H9 (cell line): ENCODE measurements at regions not wholly inside any gene's neighbourhood (a gene's known extent, or its start where the extent isn't known, plus 50 kb on each side); places are given as distances from the start of the nearest gene placed in this dataset.

Experiments used
- DNase-seq: peaks from one replicate; pipeline ENCODE4 v3.0.0-alpha.2; 2017
- H2AFZ ChIP-seq: one replicate; pipeline ENCODE4 v1.6.1; 2013; ENCODE audit warnings: mild to moderate bottlenecking, low read length, control low read depth, moderate library complexity
- H2AK5ac ChIP-seq: 2 replicates; pipeline ENCODE4 v1.6.1; 2013; ENCODE audit warnings: low read length, control low read depth, mixed read lengths; ENCODE audit not compliant: insufficient read length
- H2BK120ac ChIP-seq: one replicate; pipeline ENCODE4 v1.6.1; 2013; ENCODE audit warnings: low read depth, mild to moderate bottlenecking, low read length, control low read depth, inconsistent platforms; ENCODE audit not compliant: poor library complexity, severe bottlenecking
- H2BK12ac ChIP-seq: 2 replicates; pipeline ENCODE4 v1.6.1; 2013; ENCODE audit warnings: low read length, control low read depth, mixed read lengths, low read depth; ENCODE audit not compliant: insufficient read length
- H2BK15ac ChIP-seq: 2 replicates; pipeline ENCODE4 v1.6.1; 2013; ENCODE audit warnings: low read depth, low read length, control low read depth
- H2BK20ac ChIP-seq: one replicate; pipeline ENCODE4 v1.6.1; 2013; ENCODE audit warnings: low read depth, mild to moderate bottlenecking, low read length, control low read depth, inconsistent platforms; ENCODE audit not compliant: poor library complexity, severe bottlenecking
- H2BK5ac ChIP-seq: 2 replicates; pipeline ENCODE4 v1.6.1; 2013; ENCODE audit warnings: low read length, control low read depth, mixed read lengths; ENCODE audit not compliant: insufficient read length
- H3K14ac ChIP-seq: 2 replicates; pipeline ENCODE4 v1.6.1; 2013; ENCODE audit warnings: low read length, control low read depth; ENCODE audit not compliant: insufficient read depth
- H3K18ac ChIP-seq: 2 replicates; pipeline ENCODE4 v1.6.1; 2013; ENCODE audit warnings: low read depth, mild to moderate bottlenecking, mixed read lengths, low read length, control low read depth; ENCODE audit not compliant: insufficient read length
- H3K23ac ChIP-seq: 2 replicates; pipeline ENCODE4 v1.6.1; 2013; ENCODE audit warnings: low read length, control low read depth, mixed read lengths, low read depth; ENCODE audit not compliant: insufficient read length
- H3K23me2 ChIP-seq: 2 replicates; pipeline ENCODE4 v1.6.1; 2013; ENCODE audit warnings: low read depth, mild to moderate bottlenecking, mixed read lengths, low read length, control low read depth; ENCODE audit not compliant: insufficient read length, poor library complexity, severe bottlenecking
- H3K27ac ChIP-seq: 2 replicates; pipeline ENCODE4 v1.5.1; 2013; ENCODE audit warnings: low read length, control low read depth, mixed read lengths, low read depth; ENCODE audit not compliant: insufficient read length
- H3K27me3 ChIP-seq: 2 replicates; pipeline ENCODE4 v1.6.1; 2013; ENCODE audit warnings: low read length, control low read depth, inconsistent platforms; ENCODE audit not compliant: insufficient read depth
- H3K4ac ChIP-seq: 2 replicates; pipeline ENCODE4 v1.6.1; 2013; ENCODE audit warnings: low read depth, mild to moderate bottlenecking, control low read depth, inconsistent platforms, low read length, moderate library complexity
- H3K4me1 ChIP-seq: 2 replicates; pipeline ENCODE4 v1.6.1; 2013; ENCODE audit warnings: low read length, control low read depth, inconsistent platforms; ENCODE audit not compliant: insufficient read depth
- H3K4me2 ChIP-seq: 2 replicates; pipeline ENCODE4 v1.6.1; 2013; ENCODE audit warnings: low read length, control low read depth, mixed read lengths; ENCODE audit not compliant: insufficient read length, insufficient read depth
- H3K56ac ChIP-seq: 2 replicates; pipeline ENCODE4 v1.6.1; 2013; ENCODE audit warnings: low read depth, mild to moderate bottlenecking, mixed read lengths, low read length, control low read depth; ENCODE audit not compliant: insufficient read length
- H3K79me1 ChIP-seq: 2 replicates; pipeline ENCODE4 v1.6.1; 2013; ENCODE audit warnings: low read depth, mild to moderate bottlenecking, moderate library complexity, low read length, control low read depth, inconsistent platforms; ENCODE audit not compliant: insufficient read depth, poor library complexity, severe bottlenecking
- H3K79me2 ChIP-seq: 2 replicates; pipeline ENCODE4 v1.6.1; 2013; ENCODE audit warnings: low read length, control low read depth, inconsistent platforms; ENCODE audit not compliant: insufficient read depth
- H3K9ac ChIP-seq: 2 replicates; pipeline ENCODE4 v1.6.1; 2013; ENCODE audit warnings: low read length, control low read depth, mixed read lengths; ENCODE audit not compliant: insufficient read length; ENCODE audit errors: extremely low read depth
- H3K9me3 ChIP-seq: one replicate; pipeline ENCODE4 v1.6.1; 2013; ENCODE audit warnings: low read depth, low read length, inconsistent platforms; ENCODE audit not compliant: control insufficient read depth
- H3T11ph ChIP-seq: one replicate; pipeline ENCODE4 v1.6.1; 2013; ENCODE audit warnings: mild to moderate bottlenecking, low read length, control low read depth, inconsistent platforms
- H4K20me1 ChIP-seq: one replicate; pipeline ENCODE4 v1.6.1; 2013; ENCODE audit not compliant: control insufficient read depth, insufficient read length, insufficient read depth
- H4K5ac ChIP-seq: 2 replicates; pipeline ENCODE4 v1.6.1; 2013; ENCODE audit warnings: low read depth, mild to moderate bottlenecking, mixed read lengths, low read length, control low read depth; ENCODE audit not compliant: insufficient read length
- H4K8ac ChIP-seq: replicated peaks from 2 replicates; pipeline ENCODE4 v1.6.1; 2013; ENCODE audit warnings: low read length, control low read depth, mixed read lengths, low read depth; ENCODE audit not compliant: insufficient read length
- H4K91ac ChIP-seq: 2 replicates; pipeline ENCODE4 v1.6.1; 2013; ENCODE audit warnings: low read depth, mild to moderate bottlenecking, moderate library complexity, mixed read lengths, low read length, control low read depth; ENCODE audit not compliant: insufficient read length
- H3K27ac Mint-ChIP-seq, 3 experiments: 2 replicates in 2 of 3; 3 replicates in 1 of 3; pipeline ENCODE4 v1.8.0; 2020 to 2021; ENCODE audit warnings: mixed read lengths in 3 of 3, mild to moderate bottlenecking in 1 of 3, moderate library complexity in 1 of 3
- H3K27me3 Mint-ChIP-seq: 2 replicates; pipeline ENCODE4 v1.8.0; 2021; ENCODE audit warnings: low read depth, mild to moderate bottlenecking, moderate library complexity, mixed read lengths
- H3K36me3 Mint-ChIP-seq, 3 experiments: 2 replicates in 2 of 3; 3 replicates in 1 of 3; pipeline ENCODE4 v1.8.0; 2020 to 2021; ENCODE audit warnings: low read depth in 3 of 3, mixed read lengths in 3 of 3; ENCODE audit not compliant: insufficient read depth in 1 of 3
- H3K4me1 Mint-ChIP-seq, 2 experiments: 2 replicates each; pipeline ENCODE4 v1.8.0; 2020; ENCODE audit warnings: mixed read lengths in 2 of 2
- H3K4me3 Mint-ChIP-seq, 2 experiments: 2 replicates in 1 of 2; 3 replicates in 1 of 2; pipeline ENCODE4 v1.8.0; 2020 to 2021; ENCODE audit warnings: mild to moderate bottlenecking in 2 of 2, mixed read lengths in 2 of 2, moderate library complexity in 1 of 2
- H3K9me3 Mint-ChIP-seq, 2 experiments: 2 replicates in 1 of 2; 3 replicates in 1 of 2; pipeline ENCODE4 v1.8.0; 2020; ENCODE audit warnings: mild to moderate bottlenecking in 2 of 2, mixed read lengths in 2 of 2, moderate library complexity in 1 of 2
- CTCF ChIP-seq: fragments of 200-600 bp; sonication (generic); conservative IDR thresholded peaks from 3 replicates; pipeline ENCODE4 v1.8.0; 2021; ENCODE audit warnings: antibody characterized with exemption, mild to moderate bottlenecking
- WGBS: extraction: QIAGEN DNeasy Blood & Tissue Kit; methylation state at CpG from one replicate; pipeline ENCODE4 v1.1.7; 2013; ENCODE audit warnings: missing lambda C conversion rate, low lambda C conversion rate, mixed read lengths; ENCODE audit not compliant: insufficient read length; ENCODE audit errors: extremely low coverage; 5-methylcytosine and 5-hydroxymethylcytosine counted together

- no peak overlapping the region for H3T11ph ChIP-seq
- Mint-ChIP-seq H3K27me3 (peaks cover 12% of the 10 kb centered on the region), H3K4me1 (peaks cover 4 to 5% of the 10 kb centered on the region in 2 experiments), H3K36me3 (peaks cover 0 to 7% (median 0%) of the 10 kb centered on the region in 3 experiments; a peak in 3 of 7 replicates), H3K27ac (no peak overlapping the region), H3K4me3 (no peak overlapping the region), H3K9me3 (peaks cover 21 to 22% of the 10 kb centered on the region in 2 experiments)
- no peak overlapping the region for H3K56ac ChIP-seq
- no peaks in the 10 kb centered on the region for H3K79me1 ChIP-seq
- no peak overlapping the region for H2AK5ac ChIP-seq
- no peaks in the 10 kb centered on the region for H3K23me2 ChIP-seq
- no peak for DNase-seq
- H2BK120ac ChIP-seq, result no peak overlapping the region
- no peak overlapping the region for H3K18ac ChIP-seq
- no peak overlapping the region for H2BK20ac ChIP-seq
- no peak overlapping the region for H4K91ac ChIP-seq
- H3K79me2 ChIP-seq, result no peaks in the 10 kb centered on the region
- no peak overlapping the region for H4K8ac ChIP-seq
- no peak overlapping the region for H3K23ac ChIP-seq
- no peak for TF ChIP-seq CTCF
- H3K9ac ChIP-seq, result no peak overlapping the region
- H2BK5ac ChIP-seq, result no peak overlapping the region
- no peak overlapping the region for H3K14ac ChIP-seq
- no peaks in the 10 kb centered on the region for H4K20me1 ChIP-seq
- no peak overlapping the region for H4K5ac ChIP-seq
- no peak overlapping the region for H3K4me2 ChIP-seq
- no peak overlapping the region for H3K4ac ChIP-seq
- no peak overlapping the region for H3K27ac ChIP-seq
- no peak overlapping the region for H2AFZ ChIP-seq
- H2BK15ac ChIP-seq, result no peak overlapping the region
- WGBS, result no CpG with 5 or more reads among the region's 3 CpGs
- H2BK12ac ChIP-seq, result no peak overlapping the region
- H3K27me3 ChIP-seq, result no peaks in the 10 kb centered on the region
- no peaks in the 10 kb centered on the region for H3K4me1 ChIP-seq
- H3K9me3 ChIP-seq, result no peaks in the 10 kb centered on the region
These were observed 149.4 kb upstream of the GDF10 start for GRCh38 chr10:47150581-47150980.
